GM12891 (cell line): ENCODE measurements at regions not wholly inside any gene's neighbourhood (a gene's known extent, or its start where the extent isn't known, plus 50 kb on each side); places are given as distances from the start of the nearest gene placed in this dataset.

ENCODE experiments used
- POLR2A ChIP-seq: IDR thresholded peaks from 2 replicates; pipeline ENCODE4 v1.6.1; 2011; ENCODE audit warnings: low read depth, low read length, control low read depth
- POLR2AphosphoS5 ChIP-seq: IDR thresholded peaks from 2 replicates; pipeline ENCODE4 v1.6.1; 2011; ENCODE audit warnings: low read depth, low read length, control low read depth
- TAF1 ChIP-seq: IDR thresholded peaks from 2 replicates; pipeline ENCODE4 v1.6.1; 2011; ENCODE audit warnings: low read depth, low read length, control low read depth

GRCh38 chr6:91961671-91962070 is 1374.8 kb upstream of the MAP3K7 start:
- no peak for TF ChIP-seq POLR2AphosphoS5
- no peak for TF ChIP-seq POLR2A
- TF ChIP-seq TAF1 = no peak
